ENCODE measurements at regions not wholly inside any gene's neighbourhood (a gene's known extent, or its start where the extent isn't known, plus 50 kb on each side); places are given as distances from the start of the nearest gene placed in this dataset.

GRCh38 chr2:57862153-57862552 is 184.5 kb upstream of the VRK2 start:
- DNase-seq, result peak; percentile 36

GRCh38 chr2:57862727-57863126 is 183.9 kb upstream of the VRK2 start:
- DNase-seq, result peak; percentile 97

GRCh38 chr2:57864926-57865325 is 181.7 kb upstream of the VRK2 start:
- DNase-seq, result no peak

- no peak for DNase-seq
Measured at GRCh38 chr2:57867730-57868129, 178.9 kb upstream of the VRK2 start.

- no peak for DNase-seq
Measured at GRCh38 chr2:57868619-57869139, 177.9 kb upstream of the VRK2 start.

GRCh38 chr2:57869758-57870344 is 176.8 kb upstream of the VRK2 start:
- no peak for DNase-seq

GRCh38 chr2:57876313-57876712 is 170.3 kb upstream of the VRK2 start:
- no peak for DNase-seq

- DNase-seq, result no peak
Measured at GRCh38 chr2:57877811-57878170, 168.8 kb upstream of the VRK2 start.

- peak; percentile 23 for DNase-seq
Measured at GRCh38 chr2:57878171-57878865, 168.3 kb upstream of the VRK2 start.

GRCh38 chr2:57878866-57879210 is 167.8 kb upstream of the VRK2 start:
- no peak for DNase-seq

GRCh38 chr2:57880446-57880845 is 166.2 kb upstream of the VRK2 start:
- DNase-seq, result no peak

GRCh38 chr2:57880967-57881366 is 165.6 kb upstream of the VRK2 start:
- no peak for DNase-seq

GRCh38 chr2:57881998-57882888 is 164.4 kb upstream of the VRK2 start:
- DNase-seq, result no peak

GRCh38 chr2:57882895-57883515 is 163.6 kb upstream of the VRK2 start:
- DNase-seq, result no peak

GRCh38 chr2:57884281-57884680 is 162.3 kb upstream of the VRK2 start:
- DNase-seq, result no peak

- no peak for DNase-seq
Measured at GRCh38 chr2:57885742-57886141, 160.9 kb upstream of the VRK2 start.

GRCh38 chr2:57886161-57886786 is 160.3 kb upstream of the VRK2 start:
- peak; percentile 75 for DNase-seq

- peak; percentile 4 for DNase-seq
Measured at GRCh38 chr2:57888463-57888862, 158.1 kb upstream of the VRK2 start.

GRCh38 chr2:57890464-57890863 is 156.1 kb upstream of the VRK2 start:
- DNase-seq, result no peak

GRCh38 chr2:57891086-57891712 is 155.4 kb upstream of the VRK2 start:
- DNase-seq, result no peak

GRCh38 chr2:57892920-57893319 is 153.7 kb upstream of the VRK2 start:
- DNase-seq, result no peak

- DNase-seq, result no peak
Measured at GRCh38 chr2:57893347-57893746, 153.3 kb upstream of the VRK2 start.
